Stomach smooth muscle (tissue), 2 donors: ENCODE measurements at regions not wholly inside any gene's neighbourhood (a gene's known extent, or its start where the extent isn't known, plus 50 kb on each side); places are given as distances from the start of the nearest gene placed in this dataset.

Experiments
- H3K27ac ChIP-seq: one replicate; pipeline ENCODE4 v1.7.0; 2013; ENCODE audit warnings: mild to moderate bottlenecking, low read length, inconsistent platforms
- H3K27me3 ChIP-seq, 2 donors: one replicate each; pipeline ENCODE4 v1.7.0; 2013; ENCODE audit warnings: low read length in 2 of 2; ENCODE audit not compliant: insufficient read depth in 2 of 2, control insufficient read depth in 1 of 2
- H3K36me3 ChIP-seq, 2 donors: one replicate each; pipeline ENCODE4 v1.7.0; 2013; ENCODE audit warnings: low read length in 2 of 2; ENCODE audit not compliant: control insufficient read depth in 2 of 2, insufficient read depth in 2 of 2
- H3K4me1 ChIP-seq: one replicate; pipeline ENCODE4 v1.7.0; 2013; ENCODE audit warnings: low read length; ENCODE audit not compliant: control insufficient read depth, insufficient read depth
- H3K4me3 ChIP-seq, 2 donors: one replicate each; pipeline ENCODE4 v1.7.0; 2013; ENCODE audit warnings: low read length in 2 of 2
- H3K9ac ChIP-seq, 2 donors: one replicate each; pipeline ENCODE4 v1.7.0; 2013; ENCODE audit warnings: low read length in 2 of 2, mild to moderate bottlenecking in 1 of 2
- H3K9me3 ChIP-seq, 2 donors: one replicate each; pipeline ENCODE4 v1.7.0; 2013; ENCODE audit warnings: low read length in 2 of 2; ENCODE audit not compliant: control insufficient read depth in 2 of 2
- donor health status: healthy.
- donor health status: Pancreatic carcinoma.

DNA sequence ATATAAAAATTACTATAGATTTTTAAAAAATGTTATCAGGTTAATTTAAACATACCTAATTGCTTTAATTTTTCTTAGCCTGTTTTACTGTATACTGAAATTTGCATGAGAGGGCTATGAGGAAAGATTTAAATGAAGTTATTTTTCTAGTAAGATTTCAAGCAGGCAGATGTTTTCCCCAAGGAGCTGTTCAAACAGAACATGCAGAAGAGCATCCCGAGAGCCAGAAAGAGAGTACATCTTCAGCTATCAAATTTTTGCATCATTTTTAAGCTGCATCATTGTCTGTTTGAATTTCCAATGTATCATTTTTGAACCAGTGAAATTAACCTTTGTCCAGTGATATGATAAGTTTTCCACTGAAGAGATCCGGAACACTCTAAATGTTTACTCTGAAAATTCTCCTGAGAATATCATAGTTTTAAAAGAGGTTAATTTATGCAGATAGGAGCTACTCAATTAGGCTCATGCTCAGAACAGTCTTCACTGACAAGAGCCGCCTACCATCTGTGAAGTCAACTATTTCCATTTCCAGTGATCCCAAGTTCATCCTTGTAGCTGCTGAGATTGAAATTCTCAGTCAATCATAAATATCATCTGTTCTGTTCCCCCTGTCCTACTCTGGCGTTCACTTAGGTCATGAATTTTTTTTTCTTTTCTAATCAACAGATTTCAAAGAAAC is 467.7 kb upstream of the NBEA start:
- no peaks in the 10 kb centered on the region for H3K36me3 ChIP-seq
- H3K9me3 ChIP-seq, result peaks cover 0 to 2% of the 10 kb centered on the region in 2 donors
- no peaks in the 10 kb centered on the region for H3K27me3 ChIP-seq
- no peak overlapping the region for H3K27ac ChIP-seq
- H3K4me1 ChIP-seq, result no peaks in the 10 kb centered on the region
- no peak overlapping the region for H3K4me3 ChIP-seq
- H3K9ac ChIP-seq, result no peak overlapping the region

DNA sequence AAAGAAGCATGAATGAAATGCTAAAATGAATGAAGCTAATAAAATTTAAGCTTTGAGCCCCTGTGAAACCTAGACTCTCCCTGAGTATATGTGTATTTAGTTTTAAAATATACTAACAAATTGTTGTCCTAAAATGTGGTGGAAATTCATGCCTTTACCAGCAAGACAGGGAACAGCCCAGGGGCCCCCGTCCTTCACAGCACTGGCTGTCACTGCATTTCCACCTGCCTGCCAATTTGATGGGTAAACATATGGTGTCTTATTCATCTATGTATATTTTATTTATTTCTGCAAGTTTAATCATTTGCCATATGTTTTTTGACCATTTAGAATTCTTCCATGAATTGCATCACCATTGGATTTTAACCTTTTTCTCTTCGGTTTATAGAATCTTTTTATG is 463.7 kb upstream of the NBEA start:
- no peak overlapping the region for H3K4me3 ChIP-seq
- no peaks in the 10 kb centered on the region for H3K4me1 ChIP-seq
- H3K36me3 ChIP-seq, result no peaks in the 10 kb centered on the region
- no peaks in the 10 kb centered on the region for H3K27me3 ChIP-seq
- no peak overlapping the region for H3K9ac ChIP-seq
- no peaks in the 10 kb centered on the region for H3K9me3 ChIP-seq
- H3K27ac ChIP-seq, result no peak overlapping the region

DNA sequence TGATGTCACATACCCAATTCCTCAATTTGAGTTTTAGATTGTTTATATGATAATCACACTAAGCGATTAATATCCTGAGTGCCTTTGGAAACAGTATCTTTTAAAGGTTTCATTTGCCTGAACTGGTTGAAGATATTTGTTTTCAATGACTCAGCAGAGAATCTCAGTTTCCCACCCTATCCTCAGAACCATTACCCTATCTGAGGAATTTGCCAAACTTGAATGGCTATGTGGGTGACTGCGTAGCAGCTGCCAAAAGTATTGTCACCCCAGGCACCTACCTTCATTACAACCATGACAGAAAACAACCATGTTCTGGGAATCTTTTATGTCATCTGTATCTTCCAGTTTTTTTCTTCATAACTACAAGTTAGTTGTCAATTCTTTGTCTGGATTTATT is 440.1 kb upstream of the NBEA start:
- Histone ChIP-seq H3K4me3 (no peak overlapping the region), H3K27me3 (no peaks in the 10 kb centered on the region), H3K9me3 (no peaks in the 10 kb centered on the region), H3K36me3 (no peaks in the 10 kb centered on the region), H3K4me1 (no peaks in the 10 kb centered on the region), H3K9ac (no peak overlapping the region), H3K27ac (no peak overlapping the region)

DNA sequence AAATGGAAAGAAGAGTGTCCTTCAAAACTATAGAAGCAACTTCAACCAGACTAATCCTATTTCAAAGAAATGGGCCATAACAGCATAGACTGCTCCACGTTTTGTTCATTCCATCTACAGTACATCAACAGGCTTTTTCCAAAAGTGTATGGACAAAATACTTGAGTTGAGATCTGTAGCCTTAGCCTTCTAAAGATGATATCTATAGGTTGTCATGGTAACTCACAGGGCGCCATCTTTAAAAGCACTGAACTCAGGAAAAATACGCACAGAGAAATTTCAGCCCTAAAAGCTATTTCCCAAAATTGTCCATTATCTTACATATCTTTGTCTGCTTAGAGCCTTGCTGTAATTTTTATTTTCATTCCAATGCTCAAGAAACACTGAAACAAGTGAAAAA is 439.4 kb upstream of the NBEA start:
- H3K36me3 ChIP-seq, result no peaks in the 10 kb centered on the region
- no peaks in the 10 kb centered on the region for H3K9me3 ChIP-seq
- H3K4me1 ChIP-seq, result no peaks in the 10 kb centered on the region
- no peak overlapping the region for H3K27ac ChIP-seq
- no peaks in the 10 kb centered on the region for H3K27me3 ChIP-seq
- H3K4me3 ChIP-seq, result no peak overlapping the region
- no peak overlapping the region for H3K9ac ChIP-seq

DNA sequence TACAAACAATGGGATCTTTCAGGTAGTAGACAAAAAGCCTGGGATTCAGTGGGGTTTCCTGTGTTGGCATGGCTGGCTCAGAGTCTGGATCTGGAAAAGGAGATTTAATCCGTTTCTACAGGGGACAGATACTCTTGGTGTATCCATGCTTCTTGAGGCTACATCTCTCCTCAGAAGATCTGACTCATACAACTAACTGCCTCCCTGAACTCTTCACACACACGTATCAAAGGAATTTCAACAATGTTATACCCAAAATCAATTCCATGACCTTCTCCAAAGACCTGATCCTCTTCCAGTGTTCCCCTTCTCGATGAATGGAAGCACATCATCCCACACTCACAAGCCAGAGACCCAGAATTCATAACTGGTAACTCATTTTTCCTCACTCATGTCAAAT is 435.3 kb upstream of the NBEA start:
- Histone ChIP-seq H3K4me1 (no peaks in the 10 kb centered on the region), H3K27me3 (no peaks in the 10 kb centered on the region), H3K36me3 (no peaks in the 10 kb centered on the region), H3K9me3 (peaks cover 0 to 2% of the 10 kb centered on the region in 2 donors), H3K9ac (no peak overlapping the region), H3K4me3 (no peak overlapping the region), H3K27ac (no peak overlapping the region)

DNA sequence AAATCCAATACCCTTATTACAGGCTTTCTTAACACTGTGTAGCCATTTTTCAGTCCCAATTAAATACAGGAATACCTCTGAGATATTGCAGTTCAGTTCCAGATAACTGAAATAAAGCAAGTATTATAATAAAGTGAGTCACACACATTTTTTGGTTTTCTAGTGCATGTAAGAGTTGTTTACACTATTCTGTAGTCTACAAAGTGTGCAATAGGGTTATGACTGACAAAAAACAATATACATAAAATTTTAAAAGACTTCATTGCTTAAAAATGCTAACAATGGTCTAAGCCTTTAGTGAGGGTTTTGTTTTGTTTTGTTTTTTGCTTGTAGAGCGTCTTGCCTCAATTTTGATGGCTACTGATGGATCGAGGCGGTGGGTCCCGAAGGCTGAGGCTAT is 434.4 kb upstream of the NBEA start:
- H3K9ac ChIP-seq, result no peak overlapping the region
- H3K27ac ChIP-seq, result no peak overlapping the region
- H3K27me3 ChIP-seq, result no peaks in the 10 kb centered on the region
- H3K4me3 ChIP-seq, result no peak overlapping the region
- no peaks in the 10 kb centered on the region for H3K4me1 ChIP-seq
- no peaks in the 10 kb centered on the region for H3K36me3 ChIP-seq
- peaks cover 0 to 2% of the 10 kb centered on the region in 2 donors for H3K9me3 ChIP-seq

DNA sequence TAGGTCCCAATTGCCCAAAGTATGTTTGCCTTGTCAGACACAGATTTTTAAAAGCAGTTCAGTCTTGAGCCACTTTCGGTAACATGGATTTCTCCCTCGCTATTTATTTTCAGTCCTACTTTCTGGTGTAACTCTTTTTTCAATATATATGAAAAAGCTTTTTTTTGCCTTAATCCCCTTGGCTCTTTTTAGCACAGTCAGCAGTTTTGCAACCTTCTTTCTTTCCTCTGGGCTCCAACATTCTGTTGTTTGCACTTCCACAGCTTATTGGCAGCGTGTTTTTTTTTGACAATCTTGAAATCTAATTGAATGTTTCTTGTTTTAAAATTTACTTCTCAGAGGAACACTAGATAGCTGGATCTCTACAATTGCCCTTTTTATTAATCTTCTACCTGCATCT is 429.3 kb upstream of the NBEA start:
- peaks cover 0 to 2% of the 10 kb centered on the region in 2 donors for H3K9me3 ChIP-seq
- H3K27me3 ChIP-seq, result no peaks in the 10 kb centered on the region
- H3K4me3 ChIP-seq, result no peak overlapping the region
- H3K4me1 ChIP-seq, result no peaks in the 10 kb centered on the region
- H3K36me3 ChIP-seq, result no peaks in the 10 kb centered on the region
- H3K27ac ChIP-seq, result no peak overlapping the region
- H3K9ac ChIP-seq, result no peak overlapping the region

DNA sequence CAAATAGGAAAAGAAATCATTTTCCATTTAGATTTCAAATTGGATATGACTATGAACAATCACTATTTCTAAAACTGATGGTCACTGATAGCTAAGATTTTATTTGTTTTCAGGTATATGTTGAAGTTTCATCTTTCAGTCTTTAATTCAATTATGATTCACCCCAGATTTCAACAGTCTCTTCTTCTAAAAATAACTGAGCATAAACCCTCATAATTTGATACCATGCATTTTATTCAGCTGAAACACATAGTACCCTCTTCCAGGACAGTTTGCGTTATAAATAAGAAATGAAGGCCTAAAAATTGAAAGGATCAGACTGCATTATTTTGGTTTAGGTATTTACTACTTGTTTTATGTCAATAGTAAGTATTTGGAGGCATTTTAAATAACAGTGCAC is 428.5 kb upstream of the NBEA start:
- H3K27me3 ChIP-seq, result no peaks in the 10 kb centered on the region
- no peaks in the 10 kb centered on the region for H3K36me3 ChIP-seq
- no peaks in the 10 kb centered on the region for H3K4me1 ChIP-seq
- H3K4me3 ChIP-seq, result no peak overlapping the region
- H3K9ac ChIP-seq, result no peak overlapping the region
- no peak overlapping the region for H3K27ac ChIP-seq
- peaks cover 0 to 2% of the 10 kb centered on the region in 2 donors for H3K9me3 ChIP-seq

DNA sequence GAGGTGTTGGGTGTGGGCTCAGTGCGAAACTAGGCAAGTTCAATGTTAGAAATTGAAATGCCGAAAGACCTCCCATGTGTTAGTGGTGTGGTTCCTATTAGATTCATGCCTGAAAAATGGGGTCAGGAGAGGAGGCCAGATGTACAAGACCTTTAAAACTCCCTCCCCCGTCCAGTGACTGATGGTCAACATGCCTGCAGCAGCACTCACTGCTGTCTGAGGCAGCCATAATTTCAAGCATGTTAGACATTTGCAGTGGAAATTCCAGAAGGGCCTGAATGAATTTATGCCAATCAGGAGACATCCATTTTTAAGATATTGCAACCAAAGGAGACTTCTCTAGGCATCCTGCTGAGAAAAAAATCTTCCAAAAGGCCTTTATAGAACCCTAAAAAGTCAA is 426.9 kb upstream of the NBEA start:
- no peaks in the 10 kb centered on the region for H3K27me3 ChIP-seq
- peaks cover 0 to 2% of the 10 kb centered on the region in 2 donors for H3K9me3 ChIP-seq
- no peak overlapping the region for H3K9ac ChIP-seq
- no peak overlapping the region for H3K4me3 ChIP-seq
- H3K4me1 ChIP-seq, result no peaks in the 10 kb centered on the region
- no peaks in the 10 kb centered on the region for H3K36me3 ChIP-seq
- H3K27ac ChIP-seq, result no peak overlapping the region

DNA sequence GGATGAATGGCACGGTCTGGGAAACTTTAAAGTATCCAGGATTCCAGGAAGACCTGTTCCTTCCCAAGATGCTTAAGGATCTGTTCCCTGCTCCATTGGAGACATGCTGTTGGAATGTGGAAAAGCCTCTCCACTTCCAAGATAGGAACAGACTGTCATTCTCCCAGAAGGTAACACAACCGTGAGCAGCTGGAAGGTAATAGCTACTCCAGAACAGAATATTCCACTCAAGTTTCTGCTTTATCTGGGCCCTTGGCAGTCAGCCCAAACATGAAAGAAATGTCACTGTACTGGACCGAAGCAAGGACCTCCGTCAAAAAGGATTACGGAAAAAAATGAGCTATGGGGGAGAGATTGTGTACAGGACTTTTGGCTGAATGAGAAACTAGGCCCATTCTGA is 420.9 kb upstream of the NBEA start:
- Histone ChIP-seq H3K4me1 (no peaks in the 10 kb centered on the region), H3K36me3 (no peaks in the 10 kb centered on the region), H3K27ac (no peak overlapping the region), H3K27me3 (no peaks in the 10 kb centered on the region), H3K4me3 (no peak overlapping the region), H3K9me3 (no peaks in the 10 kb centered on the region), H3K9ac (no peak overlapping the region)

DNA sequence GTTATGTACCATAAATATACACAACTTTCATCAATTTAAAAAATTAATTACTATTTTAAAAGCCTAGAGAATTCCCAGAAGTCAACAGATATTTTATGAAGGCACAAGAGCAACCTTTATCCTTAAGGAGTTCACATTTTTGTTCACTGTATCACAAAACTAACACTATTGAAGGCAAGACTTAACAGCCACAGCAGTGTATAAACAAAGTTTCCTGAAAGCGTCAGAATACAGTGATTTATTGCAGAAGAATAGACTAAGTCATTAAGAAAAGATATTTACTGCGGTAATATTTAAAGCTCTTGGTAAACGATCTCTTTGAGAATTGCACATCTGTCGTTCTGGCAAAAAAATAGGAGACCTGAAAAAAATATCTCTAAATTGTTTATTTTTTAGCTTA is 419.3 kb upstream of the NBEA start:
- Histone ChIP-seq H3K27ac (no peak overlapping the region), H3K27me3 (no peaks in the 10 kb centered on the region), H3K9ac (no peak overlapping the region), H3K4me1 (no peaks in the 10 kb centered on the region), H3K9me3 (peaks cover 0 to 4% of the 10 kb centered on the region in 2 donors), H3K36me3 (no peaks in the 10 kb centered on the region), H3K4me3 (no peak overlapping the region)
